CD4-positive, alpha-beta T cell treated with Interferon alpha-2 for 1 hour (primary cell): ENCODE measurements at regions not wholly inside any gene's neighbourhood (a gene's known extent, or its start where the extent isn't known, plus 50 kb on each side); places are given as distances from the start of the nearest gene placed in this dataset.
"Not testable (repeated sequence)": the region's sequence is repeated elsewhere in the genome, so short reads cannot be mapped to it uniquely, and the experiment has no call there.

ENCODE experiments used
- DNase-seq, 2 donors: peaks; one replicate each; pipeline ENCODE4 v3.0.0-alpha.2; 2020 to 2022

- no peak for DNase-seq
Observed at GRCh38 chr10:85407088-85407487, 959.5 kb downstream of the GRID1 start.

DNA sequence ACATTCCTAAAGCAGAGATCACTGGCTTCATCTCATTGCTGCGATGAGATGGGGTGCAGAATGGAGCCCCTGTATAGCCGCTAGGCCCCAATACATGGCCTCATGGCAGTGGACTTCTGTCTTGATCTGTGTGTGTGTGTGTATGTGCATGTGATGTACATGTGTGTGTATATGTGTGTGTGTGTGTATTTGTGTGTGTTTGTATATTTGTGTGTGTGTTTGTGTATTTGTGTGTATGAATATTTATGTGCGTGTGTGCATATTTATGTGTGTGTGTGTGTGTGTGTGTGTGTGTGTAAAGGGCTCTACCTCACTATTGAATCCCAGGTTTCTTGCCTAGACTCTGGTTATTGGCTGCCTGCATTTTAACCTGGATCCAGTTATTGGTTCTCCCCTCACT, 958.2 kb downstream of the GRID1 start:
- DNase-seq, result no peak

DNA sequence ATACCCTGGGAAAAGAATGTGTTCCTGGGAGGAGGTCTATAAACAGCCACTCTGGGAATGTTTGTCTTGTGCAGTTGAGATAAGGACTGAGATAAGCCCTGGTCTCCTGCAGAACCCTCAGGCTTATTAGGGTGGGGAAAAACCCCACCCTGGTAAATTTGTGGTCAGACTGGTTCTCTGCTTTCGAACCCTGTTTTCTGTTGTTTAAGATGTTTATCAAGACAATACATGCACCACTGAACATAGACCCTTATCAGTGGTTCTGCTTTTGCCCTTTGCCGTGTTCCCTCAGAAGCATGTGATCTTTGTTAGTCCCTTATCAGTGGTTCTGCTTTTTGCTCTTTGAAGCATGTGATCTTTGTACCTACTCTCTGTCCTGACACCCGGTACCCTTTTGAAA, 956.0 kb downstream of the GRID1 start:
- not testable (repeated sequence) for DNase-seq

GRCh38 chr10:85413570-85413969, 953.0 kb downstream of the GRID1 start:
- DNase-seq, result no peak

- no peak for DNase-seq
Observed at GRCh38 chr10:85420501-85421191, 945.9 kb downstream of the GRID1 start.

GRCh38 chr10:85421421-85421820, 945.2 kb downstream of the GRID1 start:
- DNase-seq, result no peak

- DNase-seq, result no peak
Observed at GRCh38 chr10:85429126-85429525, 937.5 kb downstream of the GRID1 start.

DNA sequence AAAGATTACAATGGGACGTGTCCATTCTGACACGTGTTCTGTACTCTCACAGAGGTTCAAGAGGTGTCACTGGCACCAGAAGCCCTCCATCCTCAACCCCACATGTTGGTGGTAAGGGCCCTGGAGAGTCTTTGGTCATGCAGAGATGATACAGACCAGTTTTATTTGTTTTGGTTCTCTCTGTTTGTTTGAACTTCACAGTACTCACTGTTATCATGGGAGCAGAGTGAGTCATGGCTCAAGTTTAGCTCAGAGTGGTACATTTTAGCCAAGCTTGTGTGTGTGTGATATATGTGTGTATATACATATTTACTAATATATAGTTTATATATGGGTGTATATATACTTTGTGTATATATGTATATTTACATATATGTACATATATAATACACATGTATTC, 935.6 kb downstream of the GRID1 start:
- no peak for DNase-seq

- no peak for DNase-seq
Observed at GRCh38 chr10:85433248-85433647, 933.3 kb downstream of the GRID1 start.

GRCh38 chr10:85444868-85445267, 921.7 kb downstream of the GRID1 start:
- no peak for DNase-seq

DNA sequence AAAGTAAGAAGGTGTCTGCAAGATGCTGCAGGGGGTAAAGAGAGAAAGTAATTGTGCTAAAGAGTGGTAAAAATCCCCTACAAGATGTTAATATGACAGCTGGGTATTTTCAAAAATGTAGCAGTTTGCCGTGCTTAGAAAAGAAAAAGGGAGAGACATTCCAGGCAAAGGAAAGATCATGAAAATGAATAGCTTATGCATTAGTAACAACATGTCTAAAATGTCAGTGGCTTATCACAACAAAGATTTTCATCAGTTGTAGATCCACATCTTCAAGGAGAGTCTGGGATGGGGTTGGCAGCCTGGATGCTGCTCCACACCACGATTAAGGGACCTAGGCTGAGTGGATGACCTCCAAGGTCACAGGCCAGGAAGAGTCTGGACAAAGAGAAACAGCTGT, 920.9 kb downstream of the GRID1 start:
- DNase-seq, result no peak

GRCh38 chr10:85446827-85447226, 919.8 kb downstream of the GRID1 start:
- DNase-seq, result no peak

- no peak for DNase-seq
Observed at GRCh38 chr10:85447690-85448089, 918.9 kb downstream of the GRID1 start.

GRCh38 chr10:85448716-85449115, 917.9 kb downstream of the GRID1 start:
- DNase-seq, result no peak

- no peak for DNase-seq
Observed at GRCh38 chr10:85454386-85454785, 912.2 kb downstream of the GRID1 start.

GRCh38 chr10:85457191-85457590, 909.4 kb downstream of the GRID1 start:
- DNase-seq, result no peak

DNA sequence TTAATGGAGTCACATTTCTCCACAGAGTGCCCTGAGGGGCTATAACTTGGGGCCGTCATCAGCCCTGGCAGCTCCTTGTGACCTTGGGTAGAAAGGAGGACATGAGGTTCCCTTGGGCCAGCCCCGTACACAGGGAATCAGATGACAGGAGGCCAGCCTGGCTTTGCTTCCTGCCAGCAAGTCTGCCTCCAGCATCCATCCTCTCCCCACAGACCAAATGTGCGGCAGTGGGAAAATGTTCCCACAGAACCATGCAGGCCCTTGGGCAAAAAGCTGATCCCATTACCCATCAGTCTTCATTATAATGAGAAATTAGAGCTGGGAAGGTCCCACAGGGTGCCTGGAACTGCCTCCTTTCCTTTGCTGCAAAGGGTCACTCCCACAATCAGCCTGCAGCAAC, 908.3 kb downstream of the GRID1 start:
- no peak for DNase-seq

GRCh38 chr10:85459906-85460305, 906.7 kb downstream of the GRID1 start:
- no peak for DNase-seq

GRCh38 chr10:85464336-85464735, 902.3 kb downstream of the GRID1 start:
- no peak for DNase-seq

GRCh38 chr10:85477979-85478378, 888.6 kb downstream of the GRID1 start:
- DNase-seq, result no peak

DNA sequence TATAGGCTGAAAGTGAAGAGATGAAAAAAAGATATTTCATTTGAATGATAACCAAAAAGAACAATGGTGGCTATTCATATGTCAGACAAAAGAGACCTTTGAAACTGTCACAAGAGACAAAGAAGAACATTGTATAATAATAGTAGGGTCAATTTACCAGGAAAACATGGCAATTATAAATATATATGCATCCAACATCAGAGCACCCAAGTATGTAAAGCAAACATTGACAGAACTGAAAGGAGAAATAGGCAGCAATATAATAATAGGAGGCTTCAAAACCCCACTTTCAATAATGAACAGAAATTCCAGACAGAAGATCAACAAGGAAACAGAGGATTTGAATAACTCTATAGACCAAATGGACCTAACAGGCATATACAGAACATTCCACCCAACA, 876.2 kb downstream of the GRID1 start:
- no peak for DNase-seq

DNA sequence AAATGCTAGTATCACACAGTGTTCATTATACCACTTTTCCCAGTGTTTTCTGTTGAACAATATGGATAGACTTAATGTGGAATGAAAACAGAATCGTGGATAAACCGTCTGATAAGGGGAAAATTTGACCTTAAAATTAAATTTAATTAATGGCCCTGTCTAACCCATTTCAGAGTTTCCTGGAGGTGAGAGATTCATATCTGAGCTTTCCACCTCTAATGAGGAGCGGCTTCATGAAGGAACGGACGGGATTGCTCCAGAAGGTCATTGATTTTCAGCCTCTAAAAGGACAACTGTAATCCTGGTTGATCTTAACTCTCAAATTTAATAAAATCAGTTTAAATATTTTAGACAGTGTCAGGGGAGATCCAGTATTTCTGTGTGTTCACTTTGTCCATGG, 874.9 kb downstream of the GRID1 start:
- DNase-seq, result no peak

DNA sequence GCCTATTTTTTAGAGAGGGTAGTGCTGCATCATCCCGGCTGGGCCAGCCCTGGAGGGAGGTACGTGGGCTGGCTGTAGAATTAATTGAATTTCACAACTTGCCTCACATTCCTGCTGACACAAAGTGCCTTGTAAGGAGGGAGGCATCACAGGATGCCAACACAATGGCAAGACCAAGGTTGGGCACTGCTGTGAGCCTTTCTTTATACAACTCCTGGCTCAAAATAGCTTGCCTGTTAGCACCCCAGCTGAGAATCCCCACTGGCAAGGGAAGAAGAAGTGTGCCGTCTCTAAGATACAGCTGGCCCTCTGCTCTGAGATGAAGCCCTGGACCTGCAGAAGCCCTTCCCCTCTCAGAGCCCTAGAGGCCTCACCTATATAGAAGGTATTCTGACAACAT, 873.9 kb downstream of the GRID1 start:
- no peak for DNase-seq

DNA sequence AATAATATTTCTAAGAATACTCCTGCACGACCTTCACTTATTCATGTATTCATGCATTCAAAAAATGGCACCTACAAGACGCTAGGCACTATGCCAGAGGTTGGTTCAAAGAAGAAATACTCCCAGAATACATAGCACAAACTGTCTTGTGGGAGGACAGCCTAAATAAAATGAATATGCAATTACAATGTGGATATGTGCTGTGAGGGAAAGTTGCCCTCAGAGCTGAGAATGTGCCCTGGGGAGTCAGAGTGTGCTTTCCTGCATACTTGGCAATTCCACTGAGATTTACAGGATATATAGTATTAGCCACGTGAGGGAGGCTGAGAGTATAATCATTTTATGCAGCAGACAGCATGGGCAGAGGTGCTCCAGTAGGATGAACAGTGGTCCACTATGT, 872.9 kb downstream of the GRID1 start:
- no peak for DNase-seq

DNA sequence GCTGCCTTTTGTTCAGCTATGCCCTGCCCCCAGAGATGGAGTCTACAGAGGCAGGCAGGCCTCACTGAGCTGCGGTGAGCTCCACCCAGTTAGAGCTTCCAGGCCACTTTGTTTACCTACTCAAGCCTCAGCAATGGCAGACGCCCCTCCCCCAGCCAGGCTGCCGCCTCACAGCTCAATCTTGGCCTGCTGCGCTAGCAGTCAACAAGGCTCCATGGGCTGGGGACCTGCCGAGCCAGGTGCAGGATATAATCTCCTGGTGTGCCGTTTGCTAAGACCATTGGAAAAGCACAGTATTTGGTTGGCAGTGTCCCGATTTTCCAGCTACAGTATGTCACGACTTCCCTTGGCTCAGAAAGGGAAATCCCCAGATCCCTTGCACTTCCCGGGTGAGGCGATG, 862.0 kb downstream of the GRID1 start:
- DNase-seq, result not testable (repeated sequence)

DNA sequence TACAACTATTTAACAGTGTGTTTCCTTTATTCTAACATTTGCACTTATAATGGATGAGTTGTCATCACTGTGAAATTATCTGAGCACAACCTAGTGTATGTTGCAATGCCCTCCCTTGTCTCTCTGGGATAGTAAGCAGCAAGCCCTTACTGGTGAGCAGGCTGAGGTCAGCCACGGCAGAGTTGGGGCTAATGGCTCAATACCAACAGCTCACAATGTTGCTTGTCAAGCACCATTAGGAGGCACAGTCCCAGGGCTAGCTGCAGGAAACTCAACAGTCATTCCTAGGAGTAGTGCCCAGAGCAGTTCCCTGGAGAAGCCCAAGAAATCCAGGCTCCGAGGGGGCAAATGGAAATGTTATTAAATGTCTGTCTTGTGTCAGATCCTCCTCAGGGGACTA, 858.4 kb downstream of the GRID1 start:
- no peak for DNase-seq
